ENCODE measurements at regions not wholly inside any gene's neighbourhood (a gene's known extent, or its start where the extent isn't known, plus 50 kb on each side); places are given as distances from the start of the nearest gene placed in this dataset.

DNA sequence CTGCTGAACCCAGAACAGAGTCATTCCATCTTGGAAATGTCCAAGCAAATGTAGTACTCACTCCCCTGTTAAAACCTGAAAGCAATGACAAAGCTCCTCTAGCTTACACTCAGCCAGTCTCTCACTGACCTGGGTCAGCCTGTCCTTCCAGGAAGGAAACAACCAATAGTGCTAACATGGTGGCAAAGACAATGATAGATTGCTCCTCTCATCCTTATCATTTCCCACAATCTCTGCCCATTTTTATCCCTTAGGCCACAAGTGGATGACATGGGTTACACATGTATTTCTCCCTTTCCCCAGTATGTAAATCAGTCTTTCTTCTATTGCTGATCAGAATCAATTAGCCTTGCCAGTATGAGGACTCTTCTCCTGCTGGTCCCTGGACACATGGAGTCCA, 154.6 kb upstream of the SESN3 start:
- no TSS peak for BruUV-seq (replicated peaks)
- intact Hi-C loops (cut with micrococcal nuclease) (no loop called here), dilution Hi-C loops (cut with MboI; ENCODE audit: extremely low pct_ligation_motif_present, low sequenced_read_pairs) (no loop called here)

GRCh38 chr11:95379479-95379878, 148.5 kb upstream of the SESN3 start:
- H2AFZ ChIP-seq (ENCODE audit: low read depth, low read length), result no peak overlapping the region
- H3K9me1 ChIP-seq (replicated peaks; ENCODE audit: control insufficient read depth, extremely low read depth, insufficient read depth, low read length), result no peaks in the 10 kb centered on the region
- H3K9ac ChIP-seq (replicated peaks; ENCODE audit: extremely low read depth, insufficient read depth, low read length), result no peak overlapping the region
- no peak overlapping the region for H3K4me3 ChIP-seq (replicated peaks in 1 of 3; ENCODE audit: insufficient read depth in 1 of 3, low read depth in 1 of 3, low read length in 3 of 3)
- dilution Hi-C loops (cut with MboI; ENCODE audit: extremely low pct_ligation_motif_present, low sequenced_read_pairs) (no loop called here), intact Hi-C loops (cut with micrococcal nuclease) (no loop called here)
- ChIA-PET CTCF (interaction anchor here (0.9 kb wide), 1 partner anchor 326 kb away, joined by 3 read pairs; no protein-coding TSS in a partner anchor), POLR2A (no interaction called here)
- BruUV-seq (replicated peaks), result no TSS peak
- H3K4me2 ChIP-seq (ENCODE audit: insufficient read depth, low read length), result no peak overlapping the region
- TF ChIP-seq EZH2 (IDR thresholded peaks at IDR 0.05; ENCODE audit: borderline replicate concordance, low read depth, low read length, severe bottlenecking) (no peak), FOS (IDR thresholded peaks at IDR 0.05; ENCODE audit: borderline replicate concordance, insufficient read depth, low read length) (no peak), MYC (IDR thresholded peaks at IDR 0.05; ENCODE audit: low read depth, low read length) (no peak), JUN (IDR thresholded peaks at IDR 0.05; ENCODE audit: borderline replicate concordance, insufficient read depth, insufficient read length, low read depth) (no peak), POLR2AphosphoS5 (IDR thresholded peaks at IDR 0.05; ENCODE audit: insufficient read depth, low read depth, low read length) (no peak), GATA2 (IDR thresholded peaks at IDR 0.05; ENCODE audit: insufficient read depth, insufficient read length, low read depth, low read length) (no peak), POLR2A (IDR thresholded peaks at IDR 0.05; ENCODE audit: low read depth, low read length) (no peak), CTCF (IDR thresholded peaks at IDR 0.05; ENCODE audit: extremely low read depth in 1 of 2, insufficient read depth in 1 of 2, low read depth in 1 of 2, low read length in 2 of 2) (no peak)
- TF ChIP-seq, protein P1, sequence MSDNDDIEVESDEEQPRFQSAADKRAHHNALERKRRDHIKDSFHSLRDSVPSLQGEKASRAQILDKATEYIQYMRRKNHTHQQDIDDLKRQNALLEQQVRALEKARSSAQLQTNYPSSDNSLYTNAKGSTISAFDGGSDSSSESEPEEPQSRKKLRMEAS (IDR thresholded peaks at IDR 0.05; ENCODE audit: insufficient read depth, insufficient read length), result no peak
- no peak overlapping the region for H3K27ac ChIP-seq (ENCODE audit: insufficient read depth, low read depth, low read length)
- FAIRE-seq, result no peak
- no peaks in the 10 kb centered on the region for H3K9me3 ChIP-seq (replicated peaks; ENCODE audit: control insufficient read depth, insufficient read depth, low read length)
- H3K4me1 ChIP-seq (ENCODE audit: control insufficient read depth, extremely low read depth, insufficient read depth, low read length), result no peaks in the 10 kb centered on the region
- H3K36me3 ChIP-seq (ENCODE audit: control insufficient read depth in 2 of 2, extremely low read depth in 1 of 2, insufficient read depth in 2 of 2, low read length in 2 of 2), result no peaks in the 10 kb centered on the region
- no peak for DNase-seq (ENCODE audit: low read depth, low spot score)
- H4K20me1 ChIP-seq (replicated peaks; ENCODE audit: control insufficient read depth, extremely low read depth, insufficient read depth, low read length), result no peaks in the 10 kb centered on the region
- no peaks in the 10 kb centered on the region for H3K27me3 ChIP-seq (ENCODE audit: control insufficient read depth in 2 of 2, insufficient read depth in 2 of 2, low read length in 2 of 2)
- H3K79me2 ChIP-seq (ENCODE audit: control insufficient read depth, insufficient read depth, low read length), result no peaks in the 10 kb centered on the region

More for the DNA sequence above, 154.6 kb upstream of the SESN3 start:
- no peak for FAIRE-seq
- TF ChIP-seq POLR2A (IDR thresholded peaks at IDR 0.05; ENCODE audit: low read depth, low read length) (no peak), GATA2 (IDR thresholded peaks at IDR 0.05; ENCODE audit: insufficient read depth, insufficient read length, low read depth, low read length) (peak; percentile 27)
- CTCF ChIA-PET, result no interaction called here
- no peak overlapping the region for H2AFZ ChIP-seq (ENCODE audit: low read depth, low read length)
- H3K79me2 ChIP-seq (ENCODE audit: control insufficient read depth, insufficient read depth, low read length), result no peaks in the 10 kb centered on the region
- no peak for DNase-seq (ENCODE audit: low read depth, low spot score)
- no peaks in the 10 kb centered on the region for H3K4me1 ChIP-seq (ENCODE audit: control insufficient read depth, extremely low read depth, insufficient read depth, low read length)
- no peaks in the 10 kb centered on the region for H4K20me1 ChIP-seq (replicated peaks; ENCODE audit: control insufficient read depth, extremely low read depth, insufficient read depth, low read length)
- H3K27ac ChIP-seq (ENCODE audit: insufficient read depth, low read depth, low read length), result no peak overlapping the region
- H3K9me3 ChIP-seq (replicated peaks; ENCODE audit: control insufficient read depth, insufficient read depth, low read length), result no peaks in the 10 kb centered on the region
- H3K4me2 ChIP-seq (ENCODE audit: insufficient read depth, low read length), result no peak overlapping the region
- POLR2A ChIA-PET, result no interaction called here
- H3K4me3 ChIP-seq (replicated peaks in 1 of 3; ENCODE audit: insufficient read depth in 1 of 3, low read depth in 1 of 3, low read length in 3 of 3), result no peak overlapping the region
- H3K9me1 ChIP-seq (replicated peaks; ENCODE audit: control insufficient read depth, extremely low read depth, insufficient read depth, low read length), result no peaks in the 10 kb centered on the region
- H3K27me3 ChIP-seq (ENCODE audit: control insufficient read depth in 2 of 2, insufficient read depth in 2 of 2, low read length in 2 of 2), result no peaks in the 10 kb centered on the region
- H3K9ac ChIP-seq (replicated peaks; ENCODE audit: extremely low read depth, insufficient read depth, low read length), result no peak overlapping the region
- H3K36me3 ChIP-seq (ENCODE audit: control insufficient read depth in 2 of 2, extremely low read depth in 1 of 2, insufficient read depth in 2 of 2, low read length in 2 of 2), result no peaks in the 10 kb centered on the region

Data from endothelial cell of umbilical vein (primary cell).